Progenitor cell of endocrine pancreas (in vitro differentiated cells): ENCODE measurements at regions not wholly inside any gene's neighbourhood (a gene's known extent, or its start where the extent isn't known, plus 50 kb on each side); places are given as distances from the start of the nearest gene placed in this dataset.

ENCODE experiments used
- DNase-seq: peaks from one replicate; pipeline ENCODE4 v3.0.0; 2021; ENCODE audit warnings: low spot score; ENCODE audit not compliant: unreplicated experiment
- H3K27ac Mint-ChIP-seq: 2 replicates; pipeline ENCODE4 v1.8.0; 2021; ENCODE audit warnings: mild to moderate bottlenecking, moderate library complexity, mixed read lengths
- H3K27me3 Mint-ChIP-seq: 2 replicates; pipeline ENCODE4 v1.8.0; 2021; ENCODE audit warnings: mixed read lengths
- H3K36me3 Mint-ChIP-seq: 2 replicates; pipeline ENCODE4 v1.8.0; 2022; ENCODE audit warnings: mixed read lengths; ENCODE audit not compliant: insufficient read depth
- H3K4me1 Mint-ChIP-seq: 2 replicates; pipeline ENCODE4 v1.8.0; 2021; ENCODE audit warnings: low read depth, mixed read lengths
- H3K4me3 Mint-ChIP-seq: 2 replicates; pipeline ENCODE4 v1.8.0; 2021; ENCODE audit warnings: low read depth, mild to moderate bottlenecking, moderate library complexity, mixed read lengths
- H3K9me3 Mint-ChIP-seq: 2 replicates; pipeline ENCODE4 v1.8.0; 2021; ENCODE audit warnings: low read depth, mixed read lengths
- CTCF ChIP-seq: fragments of 200-600 bp; sonication (generic); IDR thresholded peaks from one replicate; pipeline ENCODE4 v1.5.0; 2021; ENCODE audit warnings: antibody characterized with exemption, mild to moderate bottlenecking; ENCODE audit not compliant: unreplicated experiment

- peaks cover 44% of the 10 kb centered on the region for H3K27me3 Mint-ChIP-seq
- H3K4me3 Mint-ChIP-seq: no peak overlapping the region
- TF ChIP-seq CTCF: no peak
- DNase-seq: no peak
- H3K36me3 Mint-ChIP-seq: no peaks in the 10 kb centered on the region
- no peaks in the 10 kb centered on the region for H3K9me3 Mint-ChIP-seq
- no peak overlapping the region for H3K27ac Mint-ChIP-seq
- H3K4me1 Mint-ChIP-seq: peaks cover 27% of the 10 kb centered on the region
These were observed 112.2 kb upstream of the COPS8 start for GRCh38 chr2:236973343-236973980.

GRCh38 chr2:236974148-236974547, 111.5 kb upstream of the COPS8 start:
- Mint-ChIP-seq H3K4me1 (peaks cover 24% of the 10 kb centered on the region), H3K4me3 (no peak overlapping the region), H3K9me3 (no peaks in the 10 kb centered on the region), H3K27ac (no peak overlapping the region), H3K36me3 (no peaks in the 10 kb centered on the region), H3K27me3 (peaks cover 44% of the 10 kb centered on the region)
- TF ChIP-seq CTCF: no peak
- no peak for DNase-seq

- no peak for DNase-seq
- TF ChIP-seq CTCF: no peak
- Mint-ChIP-seq H3K4me1 (peaks cover 20% of the 10 kb centered on the region), H3K27me3 (peaks cover 42% of the 10 kb centered on the region), H3K9me3 (no peaks in the 10 kb centered on the region), H3K27ac (no peak overlapping the region), H3K36me3 (no peaks in the 10 kb centered on the region), H3K4me3 (no peak overlapping the region)
These were observed 110.9 kb upstream of the COPS8 start for GRCh38 chr2:236974752-236975151.

- peaks cover 44% of the 10 kb centered on the region for H3K27me3 Mint-ChIP-seq
- no peaks in the 10 kb centered on the region for H3K36me3 Mint-ChIP-seq
- no peak for DNase-seq
- no peaks in the 10 kb centered on the region for H3K9me3 Mint-ChIP-seq
- H3K4me1 Mint-ChIP-seq: peaks cover 18% of the 10 kb centered on the region
- H3K4me3 Mint-ChIP-seq: no peak overlapping the region
- no peak overlapping the region for H3K27ac Mint-ChIP-seq
- no peak for TF ChIP-seq CTCF
These were observed 109.9 kb upstream of the COPS8 start for GRCh38 chr2:236975766-236976165.

- Mint-ChIP-seq H3K4me3 (no peak overlapping the region), H3K27me3 (peaks cover 43% of the 10 kb centered on the region), H3K27ac (no peak overlapping the region), H3K9me3 (no peaks in the 10 kb centered on the region), H3K4me1 (peaks cover 16% of the 10 kb centered on the region), H3K36me3 (no peaks in the 10 kb centered on the region)
- no peak for TF ChIP-seq CTCF
- DNase-seq: no peak
These were observed 109.2 kb upstream of the COPS8 start for GRCh38 chr2:236976266-236977062.
